Stimulated activated naive CD8-positive, alpha-beta T cell treated with anti-CD3 and anti-CD28 coated beads, Interleukin-15, amount 100 ng/mL, for 72 hours (primary cell): ENCODE measurements at regions not wholly inside any gene's neighbourhood (a gene's known extent, or its start where the extent isn't known, plus 50 kb on each side); places are given as distances from the start of the nearest gene placed in this dataset.
"Not testable (repeated sequence)": the region's sequence is repeated elsewhere in the genome, so short reads cannot be mapped to it uniquely, and the experiment has no call there.

Source experiments
- ATAC-seq: fragments of 150-1000 bp; cut with Tn5 transposase; 2 replicates; pipeline ENCODE4 v1.10.0; 2021; ENCODE audit warnings: mild to moderate bottlenecking, moderate library complexity
- DNase-seq, 2 donors: peaks; one replicate each; pipeline ENCODE4 v3.0.0; 2021 to 2022
- H3K27ac Mint-ChIP-seq, 2 donors: one replicate each; pipeline ENCODE4 v1.8.0; 2022; ENCODE audit warnings: mild to moderate bottlenecking in 2 of 2, mixed read lengths in 2 of 2, moderate library complexity in 2 of 2
- H3K27me3 Mint-ChIP-seq: one replicate; pipeline ENCODE4 v1.8.0; 2022; ENCODE audit warnings: mixed read lengths
- H3K4me1 Mint-ChIP-seq: one replicate; pipeline ENCODE4 v1.8.0; 2022; ENCODE audit warnings: mild to moderate bottlenecking, mixed read lengths
- H3K4me3 Mint-ChIP-seq, 2 donors: one replicate each; pipeline ENCODE4 v1.8.0; 2022; ENCODE audit warnings: mild to moderate bottlenecking in 2 of 2, mixed read lengths in 2 of 2, moderate library complexity in 1 of 2
- H3K9me3 Mint-ChIP-seq, 2 donors: one replicate each; pipeline ENCODE4 v1.8.0; 2022; ENCODE audit warnings: mixed read lengths in 2 of 2

- Mint-ChIP-seq H3K4me1 (no peaks in the 10 kb centered on the region), H3K4me3 (no peak overlapping the region), H3K27me3 (no peaks in the 10 kb centered on the region), H3K9me3 (peaks cover 14 to 38% of the 10 kb centered on the region in 2 donors), H3K27ac (no peak overlapping the region)
- ATAC-seq = no peak
- DNase-seq = no peak
These were observed 586.4 kb downstream of the TAF11L14 start for GRCh38 chr5:18220631-18221030.

GRCh38 chr5:18236386-18236785 is 602.1 kb downstream of the TAF11L14 start:
- Mint-ChIP-seq H3K27me3 (no peaks in the 10 kb centered on the region), H3K4me1 (no peaks in the 10 kb centered on the region), H3K9me3 (peaks cover 0 to 5% of the 10 kb centered on the region in 2 donors), H3K4me3 (no peak overlapping the region), H3K27ac (no peak overlapping the region)
- no peak for ATAC-seq
- DNase-seq = no peak

- peaks cover under 1 to 5% of the 10 kb centered on the region in 2 donors for H3K9me3 Mint-ChIP-seq
- H3K4me1 Mint-ChIP-seq = no peaks in the 10 kb centered on the region
- H3K27ac Mint-ChIP-seq = no peak overlapping the region
- DNase-seq (no peak), ATAC-seq (no peak)
- no peaks in the 10 kb centered on the region for H3K27me3 Mint-ChIP-seq
- no peak overlapping the region for H3K4me3 Mint-ChIP-seq
These were observed 604.1 kb downstream of the TAF11L14 start for GRCh38 chr5:18238321-18238720.

GRCh38 chr5:18240971-18241370 is 606.7 kb downstream of the TAF11L14 start:
- Mint-ChIP-seq H3K27ac (no peak overlapping the region), H3K4me3 (no peak overlapping the region), H3K27me3 (no peaks in the 10 kb centered on the region), H3K4me1 (no peaks in the 10 kb centered on the region), H3K9me3 (peaks cover 5 to 14% of the 10 kb centered on the region in 2 donors)
- ATAC-seq = no peak
- DNase-seq = no peak

GRCh38 chr5:18243846-18244245 is 609.6 kb downstream of the TAF11L14 start:
- ATAC-seq = no peak
- Mint-ChIP-seq H3K27ac (no peak overlapping the region), H3K4me1 (no peaks in the 10 kb centered on the region), H3K27me3 (no peaks in the 10 kb centered on the region), H3K4me3 (no peak overlapping the region), H3K9me3 (peaks cover 14 to 22% of the 10 kb centered on the region in 2 donors)
- DNase-seq = no peak

- ATAC-seq = no peak
- H3K27ac Mint-ChIP-seq = no peak overlapping the region
- H3K27me3 Mint-ChIP-seq = no peaks in the 10 kb centered on the region
- no peak overlapping the region for H3K4me3 Mint-ChIP-seq
- DNase-seq = no peak
- no peaks in the 10 kb centered on the region for H3K4me1 Mint-ChIP-seq
- peaks cover 14 to 22% of the 10 kb centered on the region in 2 donors for H3K9me3 Mint-ChIP-seq
These were observed 610.0 kb downstream of the TAF11L14 start for GRCh38 chr5:18244309-18244708.

- H3K27ac Mint-ChIP-seq = no peak overlapping the region
- H3K4me1 Mint-ChIP-seq = no peaks in the 10 kb centered on the region
- peaks cover 32 to 34% of the 10 kb centered on the region in 2 donors for H3K9me3 Mint-ChIP-seq
- DNase-seq (no peak), ATAC-seq (no peak)
- H3K4me3 Mint-ChIP-seq = no peak overlapping the region
- no peaks in the 10 kb centered on the region for H3K27me3 Mint-ChIP-seq
These were observed 618.3 kb downstream of the TAF11L14 start for GRCh38 chr5:18252559-18252958.

GRCh38 chr5:18264126-18264882 is 630.0 kb downstream of the TAF11L14 start:
- no peak for ATAC-seq
- DNase-seq = no peak
- H3K9me3 Mint-ChIP-seq = peaks cover 0 to 26% of the 10 kb centered on the region in 2 donors
- no peaks in the 10 kb centered on the region for H3K27me3 Mint-ChIP-seq
- no peak overlapping the region for H3K4me3 Mint-ChIP-seq
- H3K27ac Mint-ChIP-seq = no peak overlapping the region
- no peaks in the 10 kb centered on the region for H3K4me1 Mint-ChIP-seq

GRCh38 chr5:18270635-18271338 is 636.5 kb downstream of the TAF11L14 start:
- peaks cover 15 to 31% of the 10 kb centered on the region in 2 donors for H3K9me3 Mint-ChIP-seq
- ATAC-seq (no peak), DNase-seq (no peak)
- no peak overlapping the region for H3K27ac Mint-ChIP-seq
- H3K4me3 Mint-ChIP-seq = no peak overlapping the region
- no peaks in the 10 kb centered on the region for H3K4me1 Mint-ChIP-seq
- H3K27me3 Mint-ChIP-seq = no peaks in the 10 kb centered on the region

- no peak overlapping the region for H3K27ac Mint-ChIP-seq
- peaks cover 4 to 14% of the 10 kb centered on the region in 2 donors for H3K9me3 Mint-ChIP-seq
- no peaks in the 10 kb centered on the region for H3K4me1 Mint-ChIP-seq
- no peaks in the 10 kb centered on the region for H3K27me3 Mint-ChIP-seq
- ATAC-seq (no peak), DNase-seq (no peak)
- no peak overlapping the region for H3K4me3 Mint-ChIP-seq
These were observed 642.7 kb downstream of the TAF11L14 start for GRCh38 chr5:18276939-18277338.

GRCh38 chr5:18281947-18282581 is 647.8 kb downstream of the TAF11L14 start:
- DNase-seq (no peak), ATAC-seq (no peak)
- Mint-ChIP-seq H3K27ac (no peak overlapping the region), H3K9me3 (peaks cover 5 to 8% of the 10 kb centered on the region in 2 donors), H3K27me3 (no peaks in the 10 kb centered on the region), H3K4me1 (no peaks in the 10 kb centered on the region), H3K4me3 (no peak overlapping the region)

- no peaks in the 10 kb centered on the region for H3K27me3 Mint-ChIP-seq
- DNase-seq = no peak
- H3K27ac Mint-ChIP-seq = no peak overlapping the region
- H3K9me3 Mint-ChIP-seq = peaks cover 5 to 14% of the 10 kb centered on the region in 2 donors
- H3K4me1 Mint-ChIP-seq = no peaks in the 10 kb centered on the region
- H3K4me3 Mint-ChIP-seq = no peak overlapping the region
- no peak for ATAC-seq
These were observed 651.0 kb downstream of the TAF11L14 start for GRCh38 chr5:18285257-18285656.

- peaks cover 0 to 14% of the 10 kb centered on the region in 2 donors for H3K9me3 Mint-ChIP-seq
- H3K4me1 Mint-ChIP-seq = no peaks in the 10 kb centered on the region
- DNase-seq (no peak), ATAC-seq (no peak)
- no peaks in the 10 kb centered on the region for H3K27me3 Mint-ChIP-seq
- no peak overlapping the region for H3K27ac Mint-ChIP-seq
- no peak overlapping the region for H3K4me3 Mint-ChIP-seq
These were observed 657.9 kb downstream of the TAF11L14 start for GRCh38 chr5:18292146-18292545.

- H3K9me3 Mint-ChIP-seq, H3K4me1 Mint-ChIP-seq, DNase-seq, H3K27me3 Mint-ChIP-seq, H3K27ac Mint-ChIP-seq, H3K4me3 Mint-ChIP-seq, ATAC-seq: not testable (repeated sequence)
These were observed 661.4 kb downstream of the TAF11L14 start for GRCh38 chr5:18295696-18296095.

- no peak for ATAC-seq
These were observed 664.9 kb downstream of the TAF11L14 start for GRCh38 chr5:18299166-18299565.

More at GRCh38 chr5:18299166-18299565, 664.9 kb downstream of the TAF11L14 start:
- Mint-ChIP-seq H3K27me3 (no peaks in the 10 kb centered on the region), H3K9me3 (peaks cover 0 to 7% of the 10 kb centered on the region in 2 donors), H3K4me3 (no peak overlapping the region), H3K27ac (no peak overlapping the region), H3K4me1 (no peaks in the 10 kb centered on the region)
- no peak for DNase-seq
